HepG2 (cell line): ENCODE measurements at regions not wholly inside any gene's neighbourhood (a gene's known extent, or its start where the extent isn't known, plus 50 kb on each side); places are given as distances from the start of the nearest gene placed in this dataset.

Experiments used
- ATAC-seq: fragments of 200-7000 bp; cut with Tn5 transposase; 3 replicates; pipeline ENCODE4 v1.9.1; 2020; ENCODE audit warnings: mild to moderate bottlenecking, moderate library complexity
- BruUV-seq: library from RNA; stranded (reverse); fragments of 400-500 nt; replicated peaks from 2 replicates; lab custom pipeline; 2021; lab: Mats Ljungman, UMichigan
- CTCF ChIA-PET: fragments of 300-600 bp; formaldehyde crosslinking; extraction: SDS; loops from one replicate; lab custom pipeline; 2021; ENCODE audit warnings: low total read pairs, inconsistent platforms, low intra/inter-chr PET ratio; lab: Yijun Ruan, JAX
- POLR2A ChIA-PET: fragments of 350-600 bp; sonication (Branson Sonifier 250); formaldehyde crosslinking; loops from one replicate; lab custom pipeline; 2020; ENCODE audit warnings: antibody characterized with exemption, inconsistent platforms; lab: Yijun Ruan, JAX
- DNase-seq: peaks from one replicate; pipeline ENCODE4 v3.0.0-alpha.2; 2015; ENCODE audit warnings: low spot score
- FAIRE-seq: peaks from 3 replicates; lab custom pipeline; 2011; peaks lifted over from hg19 to GRCh38; lab: Jason Lieb, UNC
- H2AFZ ChIP-seq: one replicate; pipeline ENCODE4 v1.6.1; 2011; ENCODE audit warnings: low read length, inconsistent platforms
- H3K27ac ChIP-seq: fragments of 300-600 bp; 3 replicates; pipeline ENCODE4 v1.8.0; 2011; ENCODE audit warnings: mixed run types, mild to moderate bottlenecking, mixed read lengths, low read length, inconsistent platforms; ENCODE audit not compliant: insufficient read depth; ENCODE audit errors: extremely low read length
- H3K27me3 ChIP-seq, 2 experiments: fragments of 200-600 bp in 1 of 2; 2 replicates in 1 of 2; 3 replicates in 1 of 2; pipeline versions ENCODE4 v1.6.0 to v1.8.0; 2011; ENCODE audit warnings: low read length in 2 of 2, mild to moderate bottlenecking in 2 of 2, moderate library complexity in 2 of 2, inconsistent platforms in 1 of 2; ENCODE audit not compliant: insufficient read depth in 2 of 2, control insufficient read depth in 1 of 2
- H3K36me3 ChIP-seq, 2 experiments: fragments of 200-600 bp in 1 of 2; replicated peaks in 1 of 2; 2 replicates in 1 of 2; 3 replicates in 1 of 2; pipeline versions ENCODE4 v1.5.1 to v1.8.0; 2011; ENCODE audit warnings: low read length in 2 of 2, inconsistent platforms in 1 of 2; ENCODE audit not compliant: insufficient read depth in 2 of 2, control insufficient read depth in 1 of 2
- H3K4me1 ChIP-seq: 2 replicates; pipeline ENCODE4 v1.5.1; 2012; ENCODE audit warnings: low read length, inconsistent platforms; ENCODE audit not compliant: insufficient read depth
- H3K4me2 ChIP-seq: 2 replicates; pipeline ENCODE4 v1.6.0; 2011; ENCODE audit warnings: low read depth, low read length, inconsistent platforms
- H3K4me3 ChIP-seq, 3 experiments: fragments of 200-600 bp in 1 of 3; sonication (generic), shearing (Covaris generic) in 1 of 3; replicated peaks in 1 of 3; 2 replicates each; pipeline ENCODE4 v1.5.1; 2011 to 2016; ENCODE audit warnings: low read length in 3 of 3, inconsistent platforms in 2 of 3, low read depth in 2 of 3, mild to moderate bottlenecking in 2 of 3, control low read depth in 1 of 3, mixed read lengths in 1 of 3; ENCODE audit not compliant: insufficient read depth in 1 of 3
- H3K79me2 ChIP-seq: one replicate; pipeline ENCODE4 v1.6.1; 2011; ENCODE audit warnings: low read length, inconsistent platforms; ENCODE audit not compliant: insufficient read depth
- H3K9ac ChIP-seq: 2 replicates; pipeline ENCODE4 v1.6.0; 2011; ENCODE audit warnings: mild to moderate bottlenecking, low read depth, low read length, inconsistent platforms; ENCODE audit not compliant: insufficient read depth
- H3K9me3 ChIP-seq: 2 replicates; pipeline ENCODE4 v1.5.1; 2012; ENCODE audit warnings: mild to moderate bottlenecking, low read length
- H4K20me1 ChIP-seq: 2 replicates; pipeline ENCODE4 v1.6.0; 2011; ENCODE audit warnings: inconsistent platforms, mild to moderate bottlenecking, low read length, moderate library complexity; ENCODE audit not compliant: insufficient read depth
- HNRNPLL ChIP-seq: fragments of 200-400 bp; formaldehyde crosslinking; IDR thresholded peaks from 2 replicates; pipeline ENCODE4 v1.6.1; 2017; ENCODE audit warnings: mild to moderate bottlenecking, low read depth, low read length; ENCODE audit not compliant: poor library complexity, severe bottlenecking
- KLF6 ChIP-seq: IDR thresholded peaks from 2 replicates; pipeline ENCODE4 v1.8.0; 2016; ENCODE audit warnings: missing biosample characterization, missing genetic modification reagents
- KLF9 ChIP-seq: IDR thresholded peaks from 2 replicates; pipeline ENCODE4 v1.6.1; 2016; ENCODE audit warnings: low read depth
- NCOA5 ChIP-seq: sonication (generic); formaldehyde crosslinking; IDR thresholded peaks from 2 replicates; pipeline ENCODE4 v1.4.0; 2020; ENCODE audit warnings: missing genetic modification reagents
- PLSCR1 ChIP-seq: sonication (generic); formaldehyde crosslinking; IDR thresholded peaks from 2 replicates; pipeline ENCODE4 v1.5.0; 2020; ENCODE audit warnings: missing genetic modification reagents, mild to moderate bottlenecking, borderline replicate concordance
- RORA ChIP-seq: sonication (generic); formaldehyde crosslinking; IDR thresholded peaks from 2 replicates; pipeline ENCODE4 v1.5.0; 2020; ENCODE audit warnings: mild to moderate bottlenecking, missing genetic modification reagents, moderate library complexity
- ZNF562 ChIP-seq: sonication (generic); formaldehyde crosslinking; IDR thresholded peaks from 2 replicates; pipeline ENCODE4 v1.8.0; 2022; ENCODE audit warnings: missing genetic modification reagents, borderline replicate concordance
- ZNF589 ChIP-seq: sonication (generic); formaldehyde crosslinking; conservative IDR thresholded peaks from 2 replicates; pipeline ENCODE4 v1.8.0; 2022; ENCODE audit warnings: mild to moderate bottlenecking, moderate library complexity, missing genetic modification reagents
- ZNF761 ChIP-seq: sonication (generic); formaldehyde crosslinking; conservative IDR thresholded peaks from 2 replicates; pipeline ENCODE4 v1.4.0; 2020; ENCODE audit warnings: mild to moderate bottlenecking, missing genetic modification reagents
- ZNF839 ChIP-seq: sonication (generic); formaldehyde crosslinking; IDR thresholded peaks from 2 replicates; pipeline ENCODE4 v1.4.0; 2020; ENCODE audit warnings: missing genetic modification reagents, mild to moderate bottlenecking, borderline replicate concordance
- ZSCAN9 ChIP-seq: IDR thresholded peaks from 2 replicates; pipeline ENCODE4 v1.6.1; 2016; ENCODE audit warnings: borderline replicate concordance
- ZZZ3 ChIP-seq: sonication (generic); formaldehyde crosslinking; IDR thresholded peaks from 2 replicates; pipeline ENCODE4 v1.4.0; 2020; ENCODE audit warnings: missing genetic modification reagents, mild to moderate bottlenecking, borderline replicate concordance
- in situ Hi-C: cut with HindIII; loops from 2 replicates; pipeline ENCODE4 v1.10.0; 2017; ENCODE audit warnings: low pct_unique_long_range_greater_than_20kb; ENCODE audit not compliant: extremely low pct_ligation_motif_present
- intact Hi-C: fragments of 100-400 bp; cut with micrococcal nuclease; formaldehyde crosslinking; loops from one replicate; pipeline ENCODE4 v1.10.0; 2022; ENCODE audit not compliant: unreplicated experiment
- TF ChIP-seq, protein P1 (sequence below): sonication (generic); formaldehyde crosslinking; IDR thresholded peaks from 2 replicates; pipeline ENCODE4 v1.5.0; 2020; ENCODE audit warnings: mild to moderate bottlenecking, missing genetic modification reagents, borderline replicate concordance

DNA sequence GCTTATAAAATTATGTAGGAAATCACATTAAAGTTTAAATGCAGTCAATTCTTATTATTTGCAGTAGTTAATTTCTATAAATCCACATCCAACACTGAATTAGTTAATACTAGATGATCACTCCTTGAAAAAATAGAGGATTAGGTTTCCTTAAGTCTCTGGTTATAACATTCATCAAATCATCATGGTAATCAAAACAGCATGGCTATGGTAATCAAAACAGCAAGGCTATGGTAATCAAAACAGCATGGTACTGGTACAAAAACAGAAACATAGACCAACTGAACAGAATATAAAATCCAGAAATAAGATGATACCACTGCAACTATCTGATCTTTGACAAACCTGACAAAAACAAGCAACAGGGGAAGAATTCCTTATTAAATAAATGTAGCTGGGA lies 814.6 kb upstream of the CCDC179 start:
- ATAC-seq, result no peak
- no peak for DNase-seq
- no TSS peak for BruUV-seq
- Histone ChIP-seq H3K27me3 (no peaks in the 10 kb centered on the region), H3K9me3 (no peaks in the 10 kb centered on the region), H3K27ac (no peak overlapping the region), H3K79me2 (no peaks in the 10 kb centered on the region), H3K4me3 (no peak overlapping the region), H3K9ac (no peak overlapping the region), H3K4me2 (no peak overlapping the region), H2AFZ (no peak overlapping the region), H3K4me1 (no peaks in the 10 kb centered on the region), H3K36me3 (no peaks in the 10 kb centered on the region), H4K20me1 (no peaks in the 10 kb centered on the region)
- no peak for FAIRE-seq
- intact Hi-C loops, result no loop called here
- TF ChIP-seq ZNF761, result no peak
- no peak for TF ChIP-seq ZNF839 (CRISPR knock-in tag)
- no peak for TF ChIP-seq ZZZ3 (CRISPR knock-in tag)
- no peak for TF ChIP-seq NCOA5
- TF ChIP-seq RORA (CRISPR knock-in tag), result no peak
- TF ChIP-seq KLF6, result no peak
- TF ChIP-seq ZNF562 (CRISPR knock-in tag), result no peak
- no peak for TF ChIP-seq HNRNPLL
- TF ChIP-seq, protein P1, sequence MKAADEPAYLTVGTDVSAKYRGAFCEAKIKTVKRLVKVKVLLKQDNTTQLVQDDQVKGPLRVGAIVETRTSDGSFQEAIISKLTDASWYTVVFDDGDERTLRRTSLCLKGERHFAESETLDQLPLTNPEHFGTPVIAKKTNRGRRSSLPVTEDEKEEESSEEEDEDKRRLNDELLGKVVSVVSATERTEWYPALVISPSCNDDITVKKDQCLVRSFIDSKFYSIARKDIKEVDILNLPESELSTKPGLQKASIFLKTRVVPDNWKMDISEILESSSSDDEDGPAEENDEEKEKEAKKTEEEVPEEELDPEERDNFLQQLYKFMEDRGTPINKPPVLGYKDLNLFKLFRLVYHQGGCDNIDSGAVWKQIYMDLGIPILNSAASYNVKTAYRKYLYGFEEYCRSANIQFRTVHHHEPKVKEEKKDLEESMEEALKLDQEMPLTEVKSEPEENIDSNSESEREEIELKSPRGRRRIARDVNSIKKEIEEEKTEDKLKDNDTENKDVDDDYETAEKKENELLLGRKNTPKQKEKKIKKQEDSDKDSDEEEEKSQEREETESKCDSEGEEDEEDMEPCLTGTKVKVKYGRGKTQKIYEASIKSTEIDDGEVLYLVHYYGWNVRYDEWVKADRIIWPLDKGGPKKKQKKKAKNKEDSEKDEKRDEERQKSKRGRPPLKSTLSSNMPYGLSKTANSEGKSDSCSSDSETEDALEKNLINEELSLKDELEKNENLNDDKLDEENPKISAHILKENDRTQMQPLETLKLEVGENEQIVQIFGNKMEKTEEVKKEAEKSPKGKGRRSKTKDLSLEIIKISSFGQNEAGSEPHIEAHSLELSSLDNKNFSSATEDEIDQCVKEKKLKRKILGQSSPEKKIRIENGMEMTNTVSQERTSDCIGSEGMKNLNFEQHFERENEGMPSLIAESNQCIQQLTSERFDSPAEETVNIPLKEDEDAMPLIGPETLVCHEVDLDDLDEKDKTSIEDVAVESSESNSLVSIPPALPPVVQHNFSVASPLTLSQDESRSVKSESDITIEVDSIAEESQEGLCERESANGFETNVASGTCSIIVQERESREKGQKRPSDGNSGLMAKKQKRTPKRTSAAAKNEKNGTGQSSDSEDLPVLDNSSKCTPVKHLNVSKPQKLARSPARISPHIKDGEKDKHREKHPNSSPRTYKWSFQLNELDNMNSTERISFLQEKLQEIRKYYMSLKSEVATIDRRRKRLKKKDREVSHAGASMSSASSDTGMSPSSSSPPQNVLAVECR (CRISPR knock-in tag), result no peak
- no peak for TF ChIP-seq PLSCR1 (CRISPR knock-in tag)
- TF ChIP-seq ZNF589 (CRISPR knock-in tag), result no peak
- TF ChIP-seq KLF9, result no peak
- TF ChIP-seq ZSCAN9 (CRISPR knock-in tag), result no peak
- ChIA-PET CTCF (no interaction called here), POLR2A (no interaction called here)
- in situ Hi-C loops, result no loop called here
